Prostate gland (tissue), 2 donors: ENCODE measurements at regions not wholly inside any gene's neighbourhood (a gene's known extent, or its start where the extent isn't known, plus 50 kb on each side); places are given as distances from the start of the nearest gene placed in this dataset.

Source experiments
- CTCF ChIP-seq, 4 experiments: fragments of 200-600 bp in 2 of 4; fragments of 450-650 bp in 2 of 4; sonication (generic) in 2 of 4; IDR thresholded peaks; 1 replicate in 3 of 4; 2 replicates in 1 of 4; pipeline ENCODE4 v1.5.1; 2016 to 2019; ENCODE audit warnings: antibody characterized with exemption in 4 of 4, mild to moderate bottlenecking in 2 of 4, moderate library complexity in 2 of 4
- POLR2A ChIP-seq: fragments of 450-650 bp; IDR thresholded peaks from one replicate; pipeline ENCODE4 v1.6.1; 2016; ENCODE audit warnings: antibody characterized with exemption, mild to moderate bottlenecking
- POLR2AphosphoS5 ChIP-seq: sonication (generic); formaldehyde crosslinking; IDR thresholded peaks from one replicate; pipeline ENCODE4 v1.6.1; 2017; ENCODE audit warnings: antibody characterized with exemption

- TF ChIP-seq CTCF (IDR thresholded peaks at IDR 0.05): no peak
- no peak for TF ChIP-seq POLR2A
- no peak for TF ChIP-seq POLR2AphosphoS5
These were observed 614.0 kb upstream of the AGTR1 start for GRCh38 chr3:148083526-148084182.
